Body of pancreas (tissue), 4 donors: ENCODE measurements at regions not wholly inside any gene's neighbourhood (a gene's known extent, or its start where the extent isn't known, plus 50 kb on each side); places are given as distances from the start of the nearest gene placed in this dataset.

ENCODE experiments used
- CTCF ChIP-seq, 7 experiments: fragments of 450-650 bp in 4 of 7; fragments of 200-600 bp in 3 of 7; sonication (generic) in 3 of 7; IDR thresholded peaks; one replicate each; pipeline ENCODE4 v1.5.1; 2016 to 2019; ENCODE audit warnings: antibody characterized with exemption in 7 of 7
- POLR2A ChIP-seq, 3 donors: fragments of 450-650 bp; IDR thresholded peaks; one replicate each; pipeline ENCODE4 v1.6.1; 2016; ENCODE audit warnings: antibody characterized with exemption in 3 of 3, mild to moderate bottlenecking in 2 of 3

DNA sequence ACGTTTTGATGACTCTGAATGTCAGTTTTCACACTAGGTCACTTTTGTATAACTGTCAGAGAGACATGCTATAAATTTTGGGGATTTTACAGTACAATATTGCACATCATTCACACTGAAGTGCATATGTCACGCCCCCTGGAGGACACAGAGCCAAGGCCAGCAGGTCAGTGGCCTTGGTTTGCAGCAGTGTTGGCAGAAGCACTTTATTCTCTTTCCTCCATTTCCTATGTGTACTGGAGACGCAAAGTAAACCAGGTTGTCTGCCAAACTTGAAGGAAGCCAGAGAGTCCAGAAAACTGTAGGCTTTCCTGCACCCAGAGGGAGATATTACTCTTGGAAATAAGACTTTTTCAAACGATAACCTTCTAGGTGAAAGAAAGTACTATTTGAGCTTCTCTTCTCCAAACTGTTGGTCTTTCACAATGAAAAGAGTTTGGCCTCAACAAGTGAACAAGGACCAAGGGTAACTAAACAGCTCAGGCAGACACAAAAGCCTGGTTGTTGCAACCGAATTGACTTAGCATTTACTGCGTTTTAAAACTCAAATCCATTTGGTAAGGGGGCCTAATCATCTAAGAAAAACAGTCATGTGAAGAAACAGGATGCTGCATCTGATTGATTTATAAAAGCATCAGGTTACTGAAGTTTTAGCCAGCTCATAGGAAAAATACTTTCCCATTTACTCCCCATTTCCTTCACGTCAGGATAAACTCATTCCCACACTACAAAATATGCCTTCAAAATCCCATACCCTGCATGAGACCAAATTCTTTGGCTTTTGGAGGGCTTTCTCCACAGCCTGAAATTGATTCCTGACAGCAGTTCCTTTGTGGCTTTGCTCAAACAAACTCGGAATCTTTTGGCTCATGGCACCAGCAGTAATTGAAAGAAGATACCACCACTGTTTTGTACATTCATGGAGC lies 83.0 kb upstream of the SEC61G start:
- TF ChIP-seq POLR2A (IDR thresholded peaks at IDR 0.05), result no peak
- TF ChIP-seq CTCF (IDR thresholded peaks at IDR 0.05), result peak in 4 of 7 experiments; percentile 24 to 30 (median 28)
